Upper lobe of left lung (tissue), 4 donors: ENCODE measurements at regions not wholly inside any gene's neighbourhood (a gene's known extent, or its start where the extent isn't known, plus 50 kb on each side); places are given as distances from the start of the nearest gene placed in this dataset.

Source experiments
- POLR2A ChIP-seq, 4 donors: fragments of 450-650 bp; IDR thresholded peaks; one replicate each; pipeline ENCODE4 v1.5.1; 2016 to 2017; ENCODE audit warnings: antibody characterized with exemption in 4 of 4, mild to moderate bottlenecking in 2 of 4
- POLR2AphosphoS5 ChIP-seq, 2 donors: sonication (generic); formaldehyde crosslinking; IDR thresholded peaks; one replicate each; pipeline ENCODE4 v1.5.1; 2017; ENCODE audit warnings: antibody characterized with exemption in 2 of 2
- TF ChIP-seq, protein P1 (sequence below), 6 experiments: fragments of 450-650 bp in 4 of 6; fragments of 200-600 bp in 2 of 6; sonication (generic) in 2 of 6; IDR thresholded peaks; one replicate each; pipeline ENCODE4 v1.5.1; 2016 to 2019; ENCODE audit warnings: antibody characterized with exemption in 6 of 6

DNA sequence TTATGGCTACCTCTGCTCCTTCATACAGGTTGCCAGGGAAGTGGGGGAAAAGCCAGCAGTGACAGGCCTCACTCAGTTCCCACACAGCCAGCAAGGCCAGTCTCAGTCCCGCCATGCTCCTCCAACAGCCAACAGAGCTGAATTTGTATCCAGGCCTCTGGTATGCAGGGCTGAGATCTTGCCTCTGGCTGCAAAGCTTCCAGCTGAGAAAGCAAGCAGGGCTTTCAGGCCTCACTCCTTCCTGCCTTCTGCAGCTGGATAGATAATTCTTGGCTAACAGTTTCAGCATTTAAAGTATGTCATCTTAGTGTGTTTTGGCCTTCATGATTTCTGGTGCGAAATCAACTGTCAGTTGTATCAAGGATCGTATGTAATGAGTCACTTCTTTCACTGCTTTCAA, 103.6 kb downstream of the GNL3L start:
- TF ChIP-seq, protein P1, sequence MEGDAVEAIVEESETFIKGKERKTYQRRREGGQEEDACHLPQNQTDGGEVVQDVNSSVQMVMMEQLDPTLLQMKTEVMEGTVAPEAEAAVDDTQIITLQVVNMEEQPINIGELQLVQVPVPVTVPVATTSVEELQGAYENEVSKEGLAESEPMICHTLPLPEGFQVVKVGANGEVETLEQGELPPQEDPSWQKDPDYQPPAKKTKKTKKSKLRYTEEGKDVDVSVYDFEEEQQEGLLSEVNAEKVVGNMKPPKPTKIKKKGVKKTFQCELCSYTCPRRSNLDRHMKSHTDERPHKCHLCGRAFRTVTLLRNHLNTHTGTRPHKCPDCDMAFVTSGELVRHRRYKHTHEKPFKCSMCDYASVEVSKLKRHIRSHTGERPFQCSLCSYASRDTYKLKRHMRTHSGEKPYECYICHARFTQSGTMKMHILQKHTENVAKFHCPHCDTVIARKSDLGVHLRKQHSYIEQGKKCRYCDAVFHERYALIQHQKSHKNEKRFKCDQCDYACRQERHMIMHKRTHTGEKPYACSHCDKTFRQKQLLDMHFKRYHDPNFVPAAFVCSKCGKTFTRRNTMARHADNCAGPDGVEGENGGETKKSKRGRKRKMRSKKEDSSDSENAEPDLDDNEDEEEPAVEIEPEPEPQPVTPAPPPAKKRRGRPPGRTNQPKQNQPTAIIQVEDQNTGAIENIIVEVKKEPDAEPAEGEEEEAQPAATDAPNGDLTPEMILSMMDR (IDR thresholded peaks at IDR 0.05) = no peak
- TF ChIP-seq POLR2A (IDR thresholded peaks at IDR 0.05) = no peak
- TF ChIP-seq POLR2AphosphoS5 (IDR thresholded peaks at IDR 0.05) = no peak
